AG09309 (cell line): ENCODE measurements at regions not wholly inside any gene's neighbourhood (a gene's known extent, or its start where the extent isn't known, plus 50 kb on each side); places are given as distances from the start of the nearest gene placed in this dataset.
A peak's percentile ranks its signal among the peaks of the same experiment; 100 is the strongest.

Experiments
- DNase-seq: peaks from one replicate; pipeline ENCODE4 v3.0.0-alpha.2; 2010; ENCODE audit warnings: low read depth
- H3K4me3 ChIP-seq: 2 replicates; pipeline ENCODE4 v1.5.1; 2011; ENCODE audit warnings: mild to moderate bottlenecking, low read depth, low read length, moderate library complexity; ENCODE audit not compliant: control insufficient read depth
- TF ChIP-seq, protein P1 (sequence below): IDR thresholded peaks from 2 replicates; pipeline ENCODE4 v1.5.1; 2011; ENCODE audit warnings: mild to moderate bottlenecking, low read depth, low read length, inconsistent platforms; ENCODE audit not compliant: insufficient read depth, control insufficient read depth; ENCODE audit errors: missing control alignments

GRCh38 chr4:38313999-38314561 lies 349.9 kb upstream of the KLF3 start:
- DNase-seq: no peak
- TF ChIP-seq, protein P1, sequence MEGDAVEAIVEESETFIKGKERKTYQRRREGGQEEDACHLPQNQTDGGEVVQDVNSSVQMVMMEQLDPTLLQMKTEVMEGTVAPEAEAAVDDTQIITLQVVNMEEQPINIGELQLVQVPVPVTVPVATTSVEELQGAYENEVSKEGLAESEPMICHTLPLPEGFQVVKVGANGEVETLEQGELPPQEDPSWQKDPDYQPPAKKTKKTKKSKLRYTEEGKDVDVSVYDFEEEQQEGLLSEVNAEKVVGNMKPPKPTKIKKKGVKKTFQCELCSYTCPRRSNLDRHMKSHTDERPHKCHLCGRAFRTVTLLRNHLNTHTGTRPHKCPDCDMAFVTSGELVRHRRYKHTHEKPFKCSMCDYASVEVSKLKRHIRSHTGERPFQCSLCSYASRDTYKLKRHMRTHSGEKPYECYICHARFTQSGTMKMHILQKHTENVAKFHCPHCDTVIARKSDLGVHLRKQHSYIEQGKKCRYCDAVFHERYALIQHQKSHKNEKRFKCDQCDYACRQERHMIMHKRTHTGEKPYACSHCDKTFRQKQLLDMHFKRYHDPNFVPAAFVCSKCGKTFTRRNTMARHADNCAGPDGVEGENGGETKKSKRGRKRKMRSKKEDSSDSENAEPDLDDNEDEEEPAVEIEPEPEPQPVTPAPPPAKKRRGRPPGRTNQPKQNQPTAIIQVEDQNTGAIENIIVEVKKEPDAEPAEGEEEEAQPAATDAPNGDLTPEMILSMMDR: no peak

DNA sequence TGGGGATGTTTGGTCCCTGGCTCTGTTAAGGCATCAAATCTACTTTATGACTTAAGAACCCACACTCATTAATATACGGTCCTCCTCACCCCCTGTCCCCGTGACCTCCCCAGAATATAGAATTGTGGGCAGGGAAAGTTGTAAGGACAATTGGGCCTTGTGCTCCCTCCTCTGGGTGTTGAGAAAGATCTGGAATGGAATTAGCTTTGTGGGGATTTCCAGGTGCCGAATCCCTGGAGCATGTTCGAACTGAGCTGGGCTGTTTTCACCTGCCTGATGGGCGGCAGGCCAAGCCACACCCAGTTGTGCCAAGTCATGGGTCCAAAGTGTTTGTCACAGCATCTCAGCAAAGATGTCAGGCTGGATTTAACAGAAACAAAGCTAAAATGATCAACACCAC lies 349.3 kb upstream of the KLF3 start:
- DNase-seq: no peak
- TF ChIP-seq, protein P1: no peak
- no peak overlapping the region for H3K4me3 ChIP-seq

More at GRCh38 chr4:38313999-38314561, 349.9 kb upstream of the KLF3 start:
- H3K4me3 ChIP-seq: no peak overlapping the region

- no peak for DNase-seq
These were observed 348.7 kb upstream of the KLF3 start for GRCh38 chr4:38315286-38315685.

GRCh38 chr4:38316045-38316444 lies 348.0 kb upstream of the KLF3 start:
- no peak for DNase-seq
- TF ChIP-seq, protein P1: no peak
- no peak overlapping the region for H3K4me3 ChIP-seq

More at GRCh38 chr4:38315286-38315685, 348.7 kb upstream of the KLF3 start:
- no peak overlapping the region for H3K4me3 ChIP-seq
- TF ChIP-seq, protein P1: no peak

DNA sequence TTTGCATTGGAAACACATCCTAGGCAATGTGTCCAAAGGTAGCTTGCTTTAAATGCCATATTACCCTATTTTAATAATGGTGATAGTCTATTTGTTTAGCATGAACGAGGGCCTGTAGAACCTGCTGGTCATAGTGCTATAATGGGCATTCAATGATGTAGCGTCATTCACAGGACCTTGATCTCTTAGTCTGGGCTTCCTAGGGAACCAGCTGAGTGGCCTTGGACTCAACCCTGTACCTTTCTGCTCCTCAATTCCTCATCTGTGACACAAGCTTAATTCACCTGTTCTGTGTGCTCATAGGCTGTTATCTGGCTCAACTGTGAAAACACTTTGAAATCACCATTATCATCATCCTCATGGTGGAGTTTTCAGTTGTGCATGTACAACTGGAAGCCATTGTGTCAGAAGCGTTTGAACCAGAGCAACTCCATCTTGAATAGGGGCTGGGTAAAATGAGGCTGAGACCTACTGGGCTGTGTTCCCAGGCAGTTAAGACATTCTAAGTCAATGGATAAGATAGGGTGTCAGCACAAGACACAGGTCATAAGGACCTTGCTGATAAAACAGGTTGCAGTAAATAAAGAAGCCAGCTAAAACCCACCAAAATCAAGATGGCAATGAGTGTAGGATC lies 346.8 kb upstream of the KLF3 start:
- no peak for DNase-seq
- TF ChIP-seq, protein P1: no peak
- no peak overlapping the region for H3K4me3 ChIP-seq

DNA sequence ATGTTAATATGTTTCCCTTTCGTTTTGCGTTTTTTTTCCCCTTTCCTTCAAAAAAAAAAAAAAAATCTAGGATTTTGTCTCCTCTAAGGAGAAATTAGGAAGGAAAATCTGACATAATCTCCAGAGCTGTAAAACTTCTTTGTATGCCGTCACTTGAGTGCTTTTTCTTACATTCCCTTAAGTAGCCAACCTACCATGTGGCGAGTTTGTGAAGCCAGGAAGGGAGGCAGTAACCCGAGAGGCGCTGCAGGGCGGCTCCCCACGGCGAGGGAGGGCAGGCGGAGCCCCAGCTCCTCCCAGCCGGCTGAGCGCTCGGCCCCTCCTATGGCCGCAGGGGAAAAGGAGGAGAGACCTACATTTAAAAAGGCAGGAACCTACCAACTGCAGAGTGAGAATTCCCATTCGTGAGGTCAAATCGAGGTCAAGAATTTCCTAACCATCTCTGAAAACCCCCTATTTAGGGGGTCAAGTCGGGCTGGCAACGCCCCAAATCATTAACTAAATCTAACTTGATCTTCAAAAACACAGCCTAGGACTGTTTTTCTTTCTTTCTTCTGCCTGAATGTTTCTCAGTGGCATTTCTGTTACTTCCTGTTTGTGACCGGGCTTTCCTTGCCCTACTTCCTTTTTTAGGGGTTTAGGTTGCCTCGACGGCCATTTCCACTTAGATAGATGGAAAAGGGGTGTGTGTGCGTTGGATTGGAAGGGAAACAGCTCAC lies 345.1 kb upstream of the KLF3 start:
- DNase-seq: peak; percentile 89
- H3K4me3 ChIP-seq: no peak overlapping the region
- TF ChIP-seq, protein P1: no peak
